Breast epithelium (tissue), 3 donors: ENCODE measurements at regions not wholly inside any gene's neighbourhood (a gene's known extent, or its start where the extent isn't known, plus 50 kb on each side); places are given as distances from the start of the nearest gene placed in this dataset.
"Not testable (repeated sequence)": the region's sequence is repeated elsewhere in the genome, so short reads cannot be mapped to it uniquely, and the experiment has no call there.

Experiments used
- POLR2A ChIP-seq: fragments of 450-650 bp; IDR thresholded peaks from one replicate; pipeline ENCODE4 v1.6.1; 2016; ENCODE audit warnings: antibody characterized with exemption, mild to moderate bottlenecking, moderate library complexity
- POLR2AphosphoS5 ChIP-seq, 3 donors: sonication (generic); formaldehyde crosslinking; IDR thresholded peaks; one replicate each; pipeline ENCODE4 v1.6.1; 2017; ENCODE audit warnings: antibody characterized with exemption in 3 of 3
- TF ChIP-seq, protein P1 (sequence below), 3 donors: fragments of 450-650 bp; IDR thresholded peaks; one replicate each; pipeline ENCODE4 v1.5.1; 2016 to 2017; ENCODE audit warnings: antibody characterized with exemption in 3 of 3, mild to moderate bottlenecking in 3 of 3, moderate library complexity in 3 of 3

DNA sequence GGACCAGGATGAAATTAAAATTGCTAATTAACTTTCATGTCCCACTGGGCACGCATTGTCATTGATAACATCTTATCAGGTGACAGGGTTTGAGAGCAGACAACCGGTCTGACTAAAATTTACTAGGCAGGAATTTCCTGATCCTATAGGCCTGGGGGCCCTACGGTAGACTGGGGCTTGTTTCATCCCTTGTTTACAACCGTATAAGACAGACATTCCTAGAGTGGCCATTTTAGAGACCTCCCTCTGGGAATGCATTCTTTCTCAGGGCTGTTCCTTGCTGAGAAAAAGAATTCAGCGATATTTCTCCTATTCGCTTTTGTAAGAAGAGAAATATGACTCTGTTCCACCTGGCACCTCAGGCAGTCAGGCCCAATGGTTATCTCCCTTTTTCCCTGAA, 1737.8 kb upstream of the ACO1 start:
- not testable (repeated sequence) for TF ChIP-seq POLR2A; POLR2AphosphoS5 (IDR thresholded peaks at IDR 0.05)
- TF ChIP-seq, protein P1, sequence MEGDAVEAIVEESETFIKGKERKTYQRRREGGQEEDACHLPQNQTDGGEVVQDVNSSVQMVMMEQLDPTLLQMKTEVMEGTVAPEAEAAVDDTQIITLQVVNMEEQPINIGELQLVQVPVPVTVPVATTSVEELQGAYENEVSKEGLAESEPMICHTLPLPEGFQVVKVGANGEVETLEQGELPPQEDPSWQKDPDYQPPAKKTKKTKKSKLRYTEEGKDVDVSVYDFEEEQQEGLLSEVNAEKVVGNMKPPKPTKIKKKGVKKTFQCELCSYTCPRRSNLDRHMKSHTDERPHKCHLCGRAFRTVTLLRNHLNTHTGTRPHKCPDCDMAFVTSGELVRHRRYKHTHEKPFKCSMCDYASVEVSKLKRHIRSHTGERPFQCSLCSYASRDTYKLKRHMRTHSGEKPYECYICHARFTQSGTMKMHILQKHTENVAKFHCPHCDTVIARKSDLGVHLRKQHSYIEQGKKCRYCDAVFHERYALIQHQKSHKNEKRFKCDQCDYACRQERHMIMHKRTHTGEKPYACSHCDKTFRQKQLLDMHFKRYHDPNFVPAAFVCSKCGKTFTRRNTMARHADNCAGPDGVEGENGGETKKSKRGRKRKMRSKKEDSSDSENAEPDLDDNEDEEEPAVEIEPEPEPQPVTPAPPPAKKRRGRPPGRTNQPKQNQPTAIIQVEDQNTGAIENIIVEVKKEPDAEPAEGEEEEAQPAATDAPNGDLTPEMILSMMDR (IDR thresholded peaks at IDR 0.05), result not testable (repeated sequence)
